Thyroid gland (tissue), 4 donors: ENCODE measurements at regions not wholly inside any gene's neighbourhood (a gene's known extent, or its start where the extent isn't known, plus 50 kb on each side); places are given as distances from the start of the nearest gene placed in this dataset.

ENCODE experiments used
- DNase-seq, 2 donors: peaks; one replicate each; pipeline ENCODE4 v3.0.0-alpha.2; 2019
- H3K27ac ChIP-seq, 3 donors: fragments of 200-600 bp; sonication (generic); 1 replicate in 2 of 3; 2 replicates in 1 of 3; pipeline ENCODE4 v1.5.1; 2016 to 2019; ENCODE audit warnings: mild to moderate bottlenecking in 1 of 3, moderate library complexity in 1 of 3
- H3K27me3 ChIP-seq: fragments of 200-600 bp; sonication (generic); one replicate; pipeline ENCODE4 v1.5.1; 2019
- H3K36me3 ChIP-seq, 2 donors: fragments of 200-600 bp; sonication (generic); one replicate each; pipeline ENCODE4 v1.5.1; 2016 to 2019
- H3K4me1 ChIP-seq, 2 donors: fragments of 200-600 bp; sonication (generic); one replicate each; pipeline ENCODE4 v1.5.1; 2017 to 2019
- H3K4me3 ChIP-seq, 3 donors: fragments of 200-600 bp; sonication (generic); replicated peaks in 1 of 3; 1 replicate in 2 of 3; 2 replicates in 1 of 3; pipeline ENCODE4 v1.5.1; 2016; ENCODE audit warnings: mild to moderate bottlenecking in 1 of 3
- H3K9me3 ChIP-seq: fragments of 200-600 bp; sonication (generic); one replicate; pipeline ENCODE4 v1.5.1; 2017
- CTCF ChIP-seq, 6 experiments: fragments of 200-600 bp in 3 of 6; fragments of 450-650 bp in 3 of 6; sonication (generic) in 3 of 6; IDR thresholded peaks; one replicate each; pipeline ENCODE4 v1.5.1; 2016 to 2019; ENCODE audit warnings: antibody characterized with exemption in 6 of 6, mild to moderate bottlenecking in 2 of 6, inconsistent platforms in 1 of 6, moderate library complexity in 1 of 6
- POLR2A ChIP-seq, 2 donors: fragments of 450-650 bp; IDR thresholded peaks; one replicate each; pipeline ENCODE4 v1.6.1; 2017; ENCODE audit warnings: antibody characterized with exemption in 2 of 2, mild to moderate bottlenecking in 2 of 2, moderate library complexity in 1 of 2
- WGBS, 2 donors: methylation state at CpG; one replicate each; pipeline ENCODE4 v1.1.5; 2017; 5-methylcytosine and 5-hydroxymethylcytosine counted together
- intact Hi-C: fragments of 100-400 bp; cut with DNase I; formaldehyde crosslinking; loops from one replicate; pipeline ENCODE4 v1.15.1; 2023

GRCh38 chr6:15061908-15062515 lies 183.9 kb upstream of the JARID2 start:
- DNase-seq = no peak
- TF ChIP-seq CTCF (IDR thresholded peaks at IDR 0.05) (no peak), POLR2A (IDR thresholded peaks at IDR 0.05) (no peak)
- Histone ChIP-seq H3K27me3 (no peaks in the 10 kb centered on the region), H3K9me3 (no peaks in the 10 kb centered on the region), H3K4me1 (no peaks in the 10 kb centered on the region), H3K36me3 (no peaks in the 10 kb centered on the region), H3K27ac (no peak overlapping the region), H3K4me3 (no peak overlapping the region)
- intact Hi-C loops = no loop called here
- WGBS, 2 donors = 94 to 97% methylated on average over 6 of the region's 6 CpGs

GRCh38 chr6:15062516-15063252 lies 183.2 kb upstream of the JARID2 start:
- no peaks in the 10 kb centered on the region for H3K4me1 ChIP-seq
- H3K36me3 ChIP-seq = no peaks in the 10 kb centered on the region
- no peak overlapping the region for H3K27ac ChIP-seq
- WGBS, 2 donors = 96 to 97% methylated on average over 8 of the region's 8 CpGs
- no peak for DNase-seq
- no peaks in the 10 kb centered on the region for H3K9me3 ChIP-seq
- H3K4me3 ChIP-seq = no peak overlapping the region
- intact Hi-C loops = no loop called here
- TF ChIP-seq CTCF (IDR thresholded peaks at IDR 0.05) = no peak
- H3K27me3 ChIP-seq = no peaks in the 10 kb centered on the region

GRCh38 chr6:15063253-15063853 lies 182.5 kb upstream of the JARID2 start:
- Histone ChIP-seq H3K9me3 (no peaks in the 10 kb centered on the region), H3K36me3 (no peaks in the 10 kb centered on the region), H3K27ac (no peak overlapping the region), H3K4me1 (no peaks in the 10 kb centered on the region), H3K27me3 (no peaks in the 10 kb centered on the region), H3K4me3 (no peak overlapping the region)
- 87 to 90% methylated on average over 7 of the region's 7 CpGs for whole genome bisulfite sequencing, 2 donors
- TF ChIP-seq CTCF (IDR thresholded peaks at IDR 0.05) = no peak
- no peak for TF ChIP-seq POLR2A (IDR thresholded peaks at IDR 0.05)
- DNase-seq = no peak
- intact Hi-C loops = no loop called here

GRCh38 chr6:15065261-15065989 lies 180.4 kb upstream of the JARID2 start:
- no peaks in the 10 kb centered on the region for H3K27me3 ChIP-seq
- no peaks in the 10 kb centered on the region for H3K36me3 ChIP-seq
- H3K4me3 ChIP-seq = no peak overlapping the region
- no peak for DNase-seq
- TF ChIP-seq POLR2A (IDR thresholded peaks at IDR 0.05) (no peak), CTCF (IDR thresholded peaks at IDR 0.05) (no peak)
- intact Hi-C loops = no loop called here
- H3K4me1 ChIP-seq = no peaks in the 10 kb centered on the region
- no peaks in the 10 kb centered on the region for H3K9me3 ChIP-seq
- H3K27ac ChIP-seq = no peak overlapping the region
- WGBS, 2 donors = 87 to 95% methylated on average over 4 of the region's 4 CpGs
